Loucy (cell line): ENCODE measurements at regions not wholly inside any gene's neighbourhood (a gene's known extent, or its start where the extent isn't known, plus 50 kb on each side); places are given as distances from the start of the nearest gene placed in this dataset.

Source experiments
- H2AFZ ChIP-seq: fragments of 200-600 bp; sonication (generic); 2 replicates; pipeline ENCODE4 v1.6.0; 2016; ENCODE audit warnings: antibody characterized with exemption, mild to moderate bottlenecking, low read length, moderate library complexity
- H3F3A ChIP-seq: fragments of 200-600 bp; 2 replicates; pipeline ENCODE4 v1.6.0; 2016; ENCODE audit warnings: antibody characterized with exemption, low read depth, mild to moderate bottlenecking
- H3K27me3 ChIP-seq: fragments of 200-600 bp; sonication (generic); 2 replicates; pipeline ENCODE4 v1.6.1; 2014; ENCODE audit warnings: low read length, mild to moderate bottlenecking; ENCODE audit not compliant: insufficient read depth, poor library complexity, severe bottlenecking
- H3K36me3 ChIP-seq: fragments of 200-600 bp; sonication (generic); 2 replicates; pipeline ENCODE4 v1.6.1; 2016; ENCODE audit warnings: low read length; ENCODE audit not compliant: insufficient read depth
- H3K4me1 ChIP-seq: fragments of 200-600 bp; sonication (generic); 2 replicates; pipeline ENCODE4 v1.5.1; 2014; ENCODE audit warnings: low read length, mild to moderate bottlenecking; ENCODE audit not compliant: insufficient read depth, poor library complexity, severe bottlenecking
- H3K4me2 ChIP-seq: fragments of 200-600 bp; sonication (generic); 2 replicates; pipeline ENCODE4 v1.6.0; 2014; ENCODE audit warnings: antibody characterized with exemption, low read length, low read depth, mild to moderate bottlenecking; ENCODE audit not compliant: poor library complexity, severe bottlenecking
- H3K4me3 ChIP-seq: fragments of 200-600 bp; sonication (generic); 2 replicates; pipeline ENCODE4 v1.5.1; 2014; ENCODE audit warnings: low read length, mild to moderate bottlenecking, mixed read lengths; ENCODE audit not compliant: poor library complexity, severe bottlenecking
- H3K79me2 ChIP-seq: fragments of 200-600 bp; sonication (generic); 2 replicates; pipeline ENCODE4 v1.6.1; 2014; ENCODE audit warnings: low read length; ENCODE audit not compliant: insufficient read depth
- H3K9ac ChIP-seq: fragments of 200-600 bp; sonication (generic); 2 replicates; pipeline ENCODE4 v1.6.0; 2014; ENCODE audit warnings: mild to moderate bottlenecking, low read depth, low read length, moderate library complexity; ENCODE audit not compliant: poor library complexity, severe bottlenecking
- H3K9me2 ChIP-seq: fragments of 200-600 bp; sonication (generic); replicated peaks from 2 replicates; pipeline ENCODE4 v1.6.1; 2016; ENCODE audit warnings: low read depth, low read length, mixed read lengths
- H3K9me3 ChIP-seq: fragments of 200-600 bp; sonication (generic); 2 replicates; pipeline ENCODE4 v1.6.1; 2014; ENCODE audit warnings: mild to moderate bottlenecking, antibody characterized with exemption, low read length, low read depth; ENCODE audit not compliant: insufficient read depth
- H4K20me1 ChIP-seq: fragments of 200-600 bp; sonication (generic); 2 replicates; pipeline ENCODE4 v1.6.0; 2014; ENCODE audit warnings: antibody characterized with exemption, low read length, mild to moderate bottlenecking; ENCODE audit not compliant: insufficient read depth, poor library complexity, severe bottlenecking
- CTCF ChIP-seq: fragments of 200-600 bp; sonication (generic); conservative IDR thresholded peaks from 2 replicates; pipeline ENCODE4 v1.5.1; 2014; ENCODE audit warnings: mild to moderate bottlenecking, antibody characterized with exemption, low read length
- EZH2phosphoT487 ChIP-seq: fragments of 200-600 bp; IDR thresholded peaks from 2 replicates; pipeline ENCODE4 v1.6.1; 2018; ENCODE audit warnings: antibody characterized with exemption, mild to moderate bottlenecking, moderate library complexity, borderline replicate concordance

- no peaks in the 10 kb centered on the region for H3F3A ChIP-seq
- H3K79me2 ChIP-seq = no peaks in the 10 kb centered on the region
- no peaks in the 10 kb centered on the region for H3K27me3 ChIP-seq
- H2AFZ ChIP-seq = no peak overlapping the region
- no peak overlapping the region for H3K4me3 ChIP-seq
- no peaks in the 10 kb centered on the region for H3K9me2 ChIP-seq
- H3K9ac ChIP-seq = no peak overlapping the region
- H3K9me3 ChIP-seq = no peaks in the 10 kb centered on the region
- H3K36me3 ChIP-seq = no peaks in the 10 kb centered on the region
- H3K4me2 ChIP-seq = no peak overlapping the region
- no peaks in the 10 kb centered on the region for H4K20me1 ChIP-seq
- no peaks in the 10 kb centered on the region for H3K4me1 ChIP-seq
- TF ChIP-seq CTCF = no peak
- no peak for TF ChIP-seq EZH2phosphoT487
Measured at GRCh38 chr14:65794674-65795279, 382.2 kb downstream of the FUT8 start.

- no peak overlapping the region for H3K4me2 ChIP-seq
- H3K9me2 ChIP-seq = no peaks in the 10 kb centered on the region
- H3K9ac ChIP-seq = no peak overlapping the region
- no peaks in the 10 kb centered on the region for H3K79me2 ChIP-seq
- H4K20me1 ChIP-seq = no peaks in the 10 kb centered on the region
- TF ChIP-seq EZH2phosphoT487 = no peak
- no peak for TF ChIP-seq CTCF
- H2AFZ ChIP-seq = no peak overlapping the region
- H3K9me3 ChIP-seq = no peaks in the 10 kb centered on the region
- H3K4me3 ChIP-seq = no peak overlapping the region
- no peaks in the 10 kb centered on the region for H3K27me3 ChIP-seq
- no peaks in the 10 kb centered on the region for H3F3A ChIP-seq
- no peaks in the 10 kb centered on the region for H3K4me1 ChIP-seq
- H3K36me3 ChIP-seq = no peaks in the 10 kb centered on the region
Measured at GRCh38 chr14:65798216-65798615, 385.7 kb downstream of the FUT8 start.

GRCh38 chr14:65800694-65801093 lies 388.2 kb downstream of the FUT8 start:
- no peaks in the 10 kb centered on the region for H3K79me2 ChIP-seq
- TF ChIP-seq CTCF = no peak
- no peak for TF ChIP-seq EZH2phosphoT487
- H3K27me3 ChIP-seq = no peaks in the 10 kb centered on the region
- H3K9me3 ChIP-seq = no peaks in the 10 kb centered on the region
- H3K4me1 ChIP-seq = no peaks in the 10 kb centered on the region
- no peaks in the 10 kb centered on the region for H3K9me2 ChIP-seq
- H3K9ac ChIP-seq = no peak overlapping the region
- H3K4me2 ChIP-seq = no peak overlapping the region
- H3F3A ChIP-seq = no peaks in the 10 kb centered on the region
- no peaks in the 10 kb centered on the region for H3K36me3 ChIP-seq
- no peak overlapping the region for H3K4me3 ChIP-seq
- no peaks in the 10 kb centered on the region for H4K20me1 ChIP-seq
- H2AFZ ChIP-seq = no peak overlapping the region
